GM21447 (cell line): ENCODE measurements at regions not wholly inside any gene's neighbourhood (a gene's known extent, or its start where the extent isn't known, plus 50 kb on each side); places are given as distances from the start of the nearest gene placed in this dataset.
"Not testable (repeated sequence)": the region's sequence is repeated elsewhere in the genome, so short reads cannot be mapped to it uniquely, and the experiment has no call there.

Experiments
- ATAC-seq: cut with Tn5 transposase; IDR thresholded peaks from one replicate; pipeline ENCODE4 v1.9.1; 2021; ENCODE audit not compliant: unreplicated experiment

- no peak for ATAC-seq
Observed at GRCh38 chr9:129547063-129547462, 73.8 kb downstream of the C9orf50 start.

DNA sequence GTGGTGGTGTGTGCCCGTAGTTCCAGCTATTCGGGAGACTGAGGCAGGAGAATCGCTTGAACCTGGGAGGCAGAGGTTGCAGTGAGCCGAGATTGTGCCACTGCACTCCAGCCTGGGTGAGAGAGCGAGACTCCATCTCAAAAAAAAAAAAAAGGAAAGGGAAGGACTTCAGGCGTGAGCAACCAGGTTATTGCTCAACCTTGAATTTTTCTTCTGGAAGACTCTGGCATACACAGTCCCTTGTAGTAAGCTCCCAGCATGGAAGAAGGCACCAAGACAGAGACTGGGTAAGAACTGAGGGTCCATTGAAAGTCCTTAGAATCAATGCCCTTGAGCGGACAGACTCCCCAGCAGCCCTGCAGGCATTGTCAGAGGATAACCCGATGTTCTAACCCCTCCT, 75.0 kb downstream of the C9orf50 start:
- not testable (repeated sequence) for ATAC-seq

- no peak for ATAC-seq
Observed at GRCh38 chr9:129544761-129545160, 76.1 kb downstream of the C9orf50 start.

DNA sequence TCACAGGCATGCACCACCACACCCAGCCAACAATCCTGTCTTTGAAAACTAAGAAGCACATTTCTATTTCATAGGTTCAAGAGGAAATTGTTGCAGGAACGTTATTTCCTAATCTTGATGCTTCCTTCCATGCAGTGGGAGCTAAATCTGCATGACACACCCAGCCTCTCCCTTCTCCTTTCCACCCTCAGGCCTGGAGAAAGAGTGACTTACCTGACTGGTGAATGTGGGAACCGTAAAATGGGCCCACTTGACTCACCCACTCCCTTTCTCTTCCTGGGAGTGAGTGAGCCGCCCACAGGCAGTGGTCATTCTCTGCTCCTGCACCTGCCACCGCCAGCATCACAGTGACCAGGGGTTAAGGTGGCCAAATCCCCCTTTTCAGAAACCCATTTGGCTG, 78.2 kb downstream of the C9orf50 start:
- ATAC-seq, result no peak

- ATAC-seq, result no peak
Observed at GRCh38 chr9:129541270-129541669, 79.6 kb downstream of the C9orf50 start.

DNA sequence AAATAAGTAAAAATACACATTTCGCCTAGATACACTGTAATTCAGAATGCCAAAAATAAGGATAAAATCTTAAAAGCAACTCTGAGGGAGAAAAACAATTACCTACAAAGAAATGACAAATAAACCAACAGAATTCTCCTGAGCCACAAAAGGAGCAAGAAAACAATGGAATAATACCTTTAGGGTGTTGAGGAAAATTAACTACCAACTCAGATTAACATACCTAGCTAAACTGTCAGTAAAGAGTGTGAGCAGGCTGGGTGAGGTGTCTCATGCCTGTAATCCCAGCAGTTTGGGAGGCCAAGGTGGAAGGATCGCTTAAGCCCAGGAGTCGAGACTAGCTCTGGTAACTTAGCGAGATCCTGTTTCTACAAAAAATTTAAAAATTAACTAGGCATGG, 81.5 kb downstream of the C9orf50 start:
- ATAC-seq, result no peak

- ATAC-seq, result not testable (repeated sequence)
Observed at GRCh38 chr9:129531860-129532402, 89.0 kb downstream of the C9orf50 start.

DNA sequence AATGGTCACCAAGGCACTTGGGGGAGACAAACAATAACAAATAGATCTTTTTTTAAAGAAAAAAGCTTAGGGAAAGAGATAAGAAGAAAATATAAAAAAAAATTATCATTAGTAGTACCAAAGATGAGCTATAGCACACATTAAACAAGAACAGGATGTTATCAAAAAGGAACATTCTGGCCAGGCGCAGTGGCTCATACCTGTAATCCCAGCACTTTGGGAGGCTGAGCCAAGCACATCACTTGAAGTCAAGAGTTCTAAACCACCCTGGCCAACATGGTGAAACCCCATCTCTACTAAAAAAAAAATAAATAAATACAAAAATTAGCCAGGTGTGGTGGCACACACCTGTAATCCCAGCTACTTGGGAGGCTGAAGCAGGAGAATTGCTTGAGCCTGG, 92.9 kb downstream of the C9orf50 start:
- ATAC-seq, result not testable (repeated sequence)

- no peak for ATAC-seq
Observed at GRCh38 chr9:129525656-129526196, 95.2 kb downstream of the C9orf50 start.

- ATAC-seq, result no peak
Observed at GRCh38 chr9:129524582-129525270, 96.2 kb downstream of the C9orf50 start.

GRCh38 chr9:129523943-129524581, 96.8 kb downstream of the C9orf50 start:
- ATAC-seq, result no peak

- no peak for ATAC-seq
Observed at GRCh38 chr9:129522351-129522750, 98.5 kb downstream of the C9orf50 start.

- ATAC-seq, result no peak
Observed at GRCh38 chr9:129520082-129520481, 100.8 kb downstream of the C9orf50 start.

- no peak for ATAC-seq
Observed at GRCh38 chr9:129518074-129518473, 102.8 kb downstream of the C9orf50 start.

DNA sequence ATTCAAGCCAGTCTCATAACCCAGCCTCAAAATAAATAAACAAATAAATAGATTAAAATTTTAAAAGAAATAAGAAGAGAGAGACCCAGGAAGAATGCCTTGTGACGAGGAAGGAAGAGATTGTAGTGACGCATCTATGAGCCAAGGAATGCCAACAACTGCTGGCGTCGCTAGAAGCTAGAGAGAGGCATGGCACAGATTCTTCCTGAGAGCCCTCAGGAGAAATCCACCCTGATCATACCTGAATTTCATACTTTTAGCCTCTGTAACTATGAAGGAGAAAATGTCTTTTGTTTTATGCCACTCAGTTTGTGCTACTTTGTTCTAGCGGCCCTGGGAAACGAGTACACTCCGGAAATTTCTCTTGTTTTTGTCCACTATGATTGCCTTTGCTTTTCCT, 103.9 kb downstream of the C9orf50 start:
- ATAC-seq, result no peak

- ATAC-seq, result no peak
Observed at GRCh38 chr9:129514891-129515290, 106.0 kb downstream of the C9orf50 start.

- no peak for ATAC-seq
Observed at GRCh38 chr9:129514497-129514867, 106.4 kb downstream of the C9orf50 start.

DNA sequence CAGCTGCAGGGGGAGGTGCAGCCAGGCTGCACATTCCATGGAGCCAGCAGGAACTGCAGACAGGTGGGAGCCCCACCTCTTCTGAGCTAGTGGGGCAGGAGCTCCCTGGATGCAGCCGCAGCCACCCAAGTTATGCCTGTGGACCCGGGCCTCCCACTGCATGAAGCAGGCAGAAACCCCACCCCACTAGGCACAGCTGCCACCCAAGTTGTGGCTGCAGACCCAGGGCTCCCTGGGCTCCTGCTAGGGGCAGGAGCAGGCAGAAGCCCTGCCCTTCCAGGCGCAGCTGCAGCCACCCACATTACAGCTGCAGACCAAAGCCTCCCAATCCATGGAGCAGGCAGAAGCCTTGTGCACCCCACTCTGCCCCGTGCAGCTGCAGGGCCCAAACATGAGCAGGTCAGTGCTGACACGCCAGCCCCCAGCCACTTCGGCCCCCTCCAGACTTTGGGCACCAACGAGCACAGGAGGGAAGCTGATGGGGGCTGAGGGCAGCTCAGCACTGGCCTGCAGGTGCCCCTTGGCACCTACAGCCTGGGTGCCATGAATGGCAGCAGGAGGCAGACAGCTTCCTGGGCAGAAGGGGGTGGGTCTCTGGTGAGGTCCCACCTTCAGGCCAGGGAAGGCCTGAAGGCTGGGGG, 106.9 kb downstream of the C9orf50 start:
- no peak for ATAC-seq

GRCh38 chr9:129513282-129513681, 107.6 kb downstream of the C9orf50 start:
- ATAC-seq, result no peak

DNA sequence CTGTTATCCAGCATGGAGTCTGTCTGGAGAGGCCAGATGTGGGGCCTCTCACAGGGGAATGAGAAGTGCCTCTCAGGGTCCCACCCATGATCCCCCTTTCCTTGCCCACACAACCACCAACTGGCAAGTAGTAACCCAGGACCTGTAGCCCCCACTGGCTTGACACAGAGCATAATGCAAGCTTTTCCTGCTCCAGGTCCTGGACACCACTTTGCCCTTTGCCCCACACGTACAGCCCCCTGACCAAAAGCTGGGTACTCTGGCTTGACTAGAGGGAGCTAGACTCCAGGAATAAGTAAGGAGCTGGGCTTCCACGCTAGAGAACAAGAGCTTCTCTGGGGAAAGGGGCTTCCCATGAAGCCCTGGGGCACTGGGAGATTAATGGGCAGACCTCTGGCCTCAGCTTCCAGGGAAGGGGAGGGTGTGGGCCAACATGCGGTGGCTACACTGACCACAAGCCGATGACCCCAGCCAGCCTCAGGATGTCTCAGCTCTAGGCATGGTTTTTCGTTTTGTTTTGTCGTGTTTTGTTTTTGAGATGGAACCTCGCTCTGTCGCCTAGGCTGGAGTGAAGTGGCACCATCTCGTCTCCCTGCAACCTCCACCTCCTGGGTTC, 109.5 kb downstream of the C9orf50 start:
- no peak for ATAC-seq

GRCh38 chr9:129509533-129509928, 111.4 kb downstream of the C9orf50 start:
- no peak for ATAC-seq
